Stimulated activated CD4-positive, alpha-beta T cell treated with anti-CD3 and anti-CD28 coated beads, Interleukin-4, amount 100 ng/mL, for 4 hours (primary cell): ENCODE measurements at regions not wholly inside any gene's neighbourhood (a gene's known extent, or its start where the extent isn't known, plus 50 kb on each side); places are given as distances from the start of the nearest gene placed in this dataset.

ENCODE experiments used
- DNase-seq, 2 experiments: peaks; one replicate each; pipeline ENCODE4 v3.0.0-alpha.2; 2020

DNA sequence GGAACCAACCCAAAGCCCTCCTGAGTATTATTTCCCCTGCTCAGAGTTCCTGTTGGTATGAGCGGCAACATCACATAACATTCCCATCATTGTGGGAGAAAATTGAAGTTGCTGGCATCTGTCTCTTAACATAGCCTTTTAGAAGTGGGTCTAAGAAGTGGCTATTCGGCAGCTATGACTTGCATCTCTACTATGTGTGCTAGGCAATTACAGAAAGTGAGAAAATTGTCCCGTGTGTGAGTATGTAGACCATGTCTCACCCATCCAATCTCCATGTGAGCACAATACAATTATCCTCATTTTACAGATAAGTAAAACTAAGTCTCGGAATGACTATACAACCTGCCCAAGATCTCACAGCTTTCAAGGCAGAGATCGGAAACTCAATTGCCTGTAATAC, 239.4 kb upstream of the ZNF462 start:
- DNase-seq, result no peak

DNA sequence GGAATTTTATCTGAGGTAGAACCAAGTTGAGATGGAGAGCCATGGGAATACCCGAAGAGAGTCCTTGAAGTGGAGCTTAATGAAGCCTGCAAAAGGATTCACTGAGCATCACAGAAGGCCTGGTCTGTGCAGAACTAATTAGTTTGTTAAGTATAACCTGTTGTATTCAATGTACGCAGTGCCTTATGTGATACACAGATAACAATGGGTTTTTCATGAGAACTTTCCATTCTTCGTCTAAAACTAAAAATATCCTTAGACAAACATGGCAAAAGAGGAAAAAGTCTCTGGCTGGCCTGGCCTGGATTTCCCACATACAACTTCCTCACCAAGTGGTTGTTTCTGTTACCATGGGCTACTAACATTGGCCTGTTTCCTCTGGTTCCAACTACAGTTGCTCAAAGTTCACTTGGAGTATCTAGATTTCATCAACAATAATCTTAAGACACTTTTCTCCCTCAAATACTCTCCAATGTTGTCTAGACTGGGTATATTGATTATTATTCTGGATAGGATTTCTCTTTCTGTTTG, 237.6 kb upstream of the ZNF462 start:
- DNase-seq, result no peak

DNA sequence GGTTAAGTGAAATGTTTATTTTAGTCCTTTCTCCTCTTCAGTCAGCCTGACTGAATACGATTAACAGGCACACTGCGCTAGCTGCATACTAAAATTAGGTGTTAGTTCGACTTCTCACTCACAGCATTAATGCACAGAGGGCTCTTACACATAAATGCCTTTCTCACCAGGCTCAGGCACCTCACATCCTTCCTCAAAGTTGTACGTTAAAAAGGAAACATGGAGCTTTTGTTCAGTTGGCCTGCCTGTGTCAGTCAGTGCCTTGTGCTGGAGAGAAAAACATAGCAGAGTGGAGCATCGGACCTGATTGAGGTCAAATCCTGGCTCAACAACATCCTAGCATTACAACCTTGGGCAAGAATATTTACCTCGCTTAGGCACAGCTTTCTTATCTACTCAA, 236.0 kb upstream of the ZNF462 start:
- DNase-seq, result no peak

DNA sequence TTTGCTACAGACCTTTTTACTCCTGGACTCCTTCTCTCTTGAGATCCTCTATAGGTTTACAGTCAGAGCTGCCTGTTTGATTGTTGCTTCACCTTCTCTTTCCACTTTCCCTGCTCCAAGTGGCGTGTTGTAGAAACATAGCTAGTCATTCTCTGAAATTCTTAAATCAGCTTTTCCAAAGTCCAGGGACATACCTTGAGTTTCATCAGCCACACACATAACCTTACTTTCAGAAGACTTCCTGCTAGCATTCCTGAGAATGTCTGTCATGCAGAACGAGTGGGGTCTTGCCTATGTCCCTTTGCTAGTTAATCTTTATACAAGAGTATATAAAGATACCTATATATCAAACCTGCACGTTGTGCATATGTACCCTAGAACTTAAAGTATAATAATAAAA, 230.3 kb upstream of the ZNF462 start:
- no peak for DNase-seq

DNA sequence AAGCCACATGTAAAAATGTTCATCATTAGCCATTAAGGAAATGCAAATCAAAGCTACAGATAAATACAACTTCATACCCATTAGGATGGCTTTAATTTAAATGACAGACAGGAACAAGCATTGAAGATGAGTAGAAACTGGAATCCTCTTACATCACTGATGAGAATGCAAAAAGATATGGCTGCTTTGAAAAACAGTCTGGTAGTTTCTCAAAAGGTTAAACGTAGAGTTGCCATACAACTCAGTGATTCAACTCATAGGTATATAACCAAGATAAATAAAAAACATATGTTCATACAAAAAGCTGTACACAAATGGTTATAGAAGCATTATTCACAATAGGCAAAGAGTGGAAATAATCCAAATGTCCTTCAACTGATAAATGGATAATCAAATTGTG, 228.8 kb upstream of the ZNF462 start:
- no peak for DNase-seq

DNA sequence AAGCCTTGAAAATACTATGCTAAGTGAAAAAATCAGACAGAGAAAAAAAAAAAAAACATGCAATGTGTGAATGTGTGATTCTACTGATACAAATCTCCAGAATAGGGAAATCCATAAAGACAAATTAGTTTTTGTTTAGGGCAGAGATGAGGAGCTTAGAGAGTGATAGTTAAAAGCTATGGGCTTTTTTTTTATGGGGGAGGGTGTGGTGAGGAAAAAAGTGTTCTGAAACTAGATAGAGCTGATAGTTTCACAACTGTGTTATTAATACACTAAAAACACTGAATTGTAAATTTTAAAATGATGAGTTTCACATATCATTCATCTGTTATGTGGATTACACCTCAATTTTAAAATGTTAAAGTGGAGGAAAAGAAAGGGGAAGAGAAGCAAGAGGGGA, 228.3 kb upstream of the ZNF462 start:
- DNase-seq, result no peak

DNA sequence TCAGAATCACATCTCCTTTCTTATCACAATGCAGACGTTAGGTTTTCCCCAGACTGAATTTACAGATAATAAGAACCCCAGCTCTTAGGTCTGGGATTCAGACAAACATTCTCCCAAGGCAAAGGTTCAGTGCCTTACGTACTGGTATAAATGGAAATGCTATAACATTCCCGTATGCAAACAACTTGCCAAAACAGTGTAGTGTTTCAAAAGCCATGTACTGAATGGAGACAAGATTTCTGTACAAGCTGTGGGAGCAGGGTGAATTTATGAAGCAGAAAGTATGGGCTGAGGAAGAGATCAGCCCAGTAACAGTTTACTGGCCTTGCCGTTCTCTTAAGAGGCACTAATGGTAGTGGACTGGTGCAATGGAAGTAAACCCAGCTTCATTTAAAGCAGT, 225.5 kb upstream of the ZNF462 start:
- DNase-seq, result no peak

DNA sequence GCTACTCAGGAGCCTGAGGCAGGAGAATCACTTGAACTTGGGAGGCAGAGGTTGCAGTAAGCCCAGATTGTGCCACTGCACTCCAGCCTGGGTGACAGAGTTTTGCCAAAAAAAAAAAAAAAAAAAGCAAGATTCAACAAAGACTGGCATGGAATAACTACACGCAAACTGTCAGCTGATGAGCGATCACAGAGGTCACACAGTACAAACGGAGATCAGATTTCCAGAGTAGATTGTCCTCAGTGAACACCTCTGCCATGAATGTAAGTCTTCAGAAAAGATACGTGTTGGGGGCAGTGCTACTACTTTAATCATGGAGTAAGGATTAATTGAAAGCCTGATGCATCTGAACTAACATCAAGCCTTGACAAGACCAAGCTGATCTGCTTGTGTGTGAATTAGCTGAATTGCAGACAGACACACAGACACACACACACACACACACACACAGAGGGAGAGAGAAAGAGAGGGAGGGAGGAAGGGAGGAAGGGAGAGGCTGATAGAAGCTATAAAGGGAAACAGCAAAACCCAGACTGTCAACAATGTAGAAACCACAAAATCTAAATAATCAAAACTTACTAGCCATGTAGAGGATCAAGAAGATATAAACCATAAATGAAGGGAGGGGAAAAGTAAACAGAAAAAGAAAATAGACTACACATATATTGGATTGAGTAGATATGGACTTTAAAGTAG, 222.9 kb upstream of the ZNF462 start:
- DNase-seq, result no peak

DNA sequence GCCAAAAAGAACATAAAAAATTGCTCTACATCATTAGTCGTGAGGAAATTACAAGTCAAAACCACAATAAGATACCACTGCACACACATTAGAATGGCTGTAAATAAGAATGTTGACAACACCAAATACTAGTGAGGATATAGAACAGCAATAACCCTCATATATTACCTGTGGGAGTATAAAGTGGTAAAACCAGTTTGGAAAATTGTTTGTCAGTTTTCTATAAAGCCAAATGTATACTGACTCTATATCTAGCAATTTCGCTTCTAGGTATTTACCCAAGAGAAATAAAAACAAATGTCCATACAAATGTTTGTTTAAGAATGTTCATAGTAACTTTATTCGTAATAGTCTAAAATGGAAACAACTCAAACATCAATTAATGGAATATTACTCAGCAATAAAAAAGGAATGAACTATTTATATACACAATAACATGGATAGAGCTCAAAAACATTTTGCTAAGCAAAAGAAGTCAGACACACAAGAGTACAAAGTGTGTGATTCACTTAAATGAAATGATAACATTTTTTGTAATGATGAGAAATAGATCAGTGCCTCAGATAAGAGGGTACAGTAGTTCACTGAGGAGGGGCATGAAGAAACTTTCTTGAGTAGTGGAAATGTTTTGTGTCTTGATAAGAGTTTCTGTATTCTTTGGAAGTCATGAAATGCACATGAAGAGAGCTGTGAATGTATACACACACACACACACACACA, 219.6 kb upstream of the ZNF462 start:
- no peak for DNase-seq

DNA sequence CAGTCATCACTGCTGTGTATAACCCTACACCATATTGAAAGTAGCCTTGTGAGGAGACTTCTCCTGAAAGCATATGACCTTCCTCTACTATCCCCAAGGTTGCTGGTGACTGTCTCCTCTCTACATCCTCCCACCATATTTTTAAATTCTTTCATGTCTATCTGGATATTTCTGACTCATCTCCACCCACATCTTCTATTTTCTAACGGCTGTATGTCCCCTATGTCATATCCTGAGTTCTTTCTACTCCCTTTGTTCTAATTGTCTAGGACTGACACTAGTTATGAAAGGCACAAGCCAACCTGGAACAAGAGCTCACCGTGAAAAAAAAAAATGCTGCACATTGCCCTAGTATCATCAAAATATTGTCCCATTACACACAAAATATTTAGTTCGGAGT, 218.3 kb upstream of the ZNF462 start:
- DNase-seq, result no peak

DNA sequence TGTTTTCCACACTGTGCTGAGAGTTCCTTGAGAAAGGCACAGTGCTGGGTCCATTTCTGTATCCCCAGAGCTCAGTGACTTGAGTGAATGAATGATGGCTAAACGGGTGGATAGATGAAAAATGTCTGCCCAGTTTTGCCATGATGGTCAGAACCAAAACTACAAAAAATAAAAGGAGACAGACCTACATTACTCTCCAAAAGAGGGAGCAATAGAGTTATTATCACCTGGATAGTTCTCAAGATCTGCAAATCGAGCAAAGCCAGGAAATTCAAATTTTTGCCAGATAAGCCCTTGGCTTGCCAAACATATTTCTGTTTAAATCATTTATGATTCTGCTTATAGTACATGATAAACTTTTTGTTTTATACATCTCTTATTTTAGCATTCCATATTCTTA, 214.2 kb upstream of the ZNF462 start:
- DNase-seq, result no peak

DNA sequence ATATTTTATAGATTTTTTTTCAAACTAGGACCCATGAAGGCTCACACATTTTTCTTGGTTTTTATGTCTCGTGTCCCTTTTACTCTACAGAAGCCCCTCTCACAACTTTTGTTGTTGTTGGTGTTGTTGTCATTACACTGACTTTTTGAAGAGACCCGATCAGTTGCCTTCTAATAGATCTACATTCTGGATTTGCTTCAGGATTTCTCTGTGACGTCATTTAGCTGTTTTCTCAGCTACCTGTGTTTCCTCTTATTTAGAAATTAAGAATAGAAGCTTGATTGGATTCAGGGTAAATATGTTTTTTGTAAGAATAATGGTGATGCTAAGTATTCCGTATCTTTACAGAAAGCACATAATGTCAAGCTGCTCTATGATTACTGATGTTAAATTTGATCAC, 213.3 kb upstream of the ZNF462 start:
- DNase-seq, result no peak

DNA sequence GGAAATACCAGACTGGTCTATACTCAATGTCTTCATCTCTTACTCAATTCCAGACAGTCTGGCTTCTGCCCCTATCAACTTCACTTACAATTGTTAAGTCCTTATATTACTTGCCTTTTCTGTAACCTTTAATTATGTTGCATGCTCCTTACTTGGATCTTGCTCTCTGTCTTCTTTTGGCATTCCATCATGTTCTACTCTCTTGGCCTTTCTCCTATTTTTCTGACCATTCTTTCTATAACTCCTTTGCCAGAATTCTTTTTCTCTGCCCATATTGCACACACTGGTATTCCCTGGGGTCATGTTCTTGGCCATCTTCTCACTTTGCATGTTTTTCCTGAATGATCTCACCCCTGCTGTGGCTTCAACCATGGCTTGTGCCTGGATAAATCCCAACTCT, 209.8 kb upstream of the ZNF462 start:
- DNase-seq, result no peak

DNA sequence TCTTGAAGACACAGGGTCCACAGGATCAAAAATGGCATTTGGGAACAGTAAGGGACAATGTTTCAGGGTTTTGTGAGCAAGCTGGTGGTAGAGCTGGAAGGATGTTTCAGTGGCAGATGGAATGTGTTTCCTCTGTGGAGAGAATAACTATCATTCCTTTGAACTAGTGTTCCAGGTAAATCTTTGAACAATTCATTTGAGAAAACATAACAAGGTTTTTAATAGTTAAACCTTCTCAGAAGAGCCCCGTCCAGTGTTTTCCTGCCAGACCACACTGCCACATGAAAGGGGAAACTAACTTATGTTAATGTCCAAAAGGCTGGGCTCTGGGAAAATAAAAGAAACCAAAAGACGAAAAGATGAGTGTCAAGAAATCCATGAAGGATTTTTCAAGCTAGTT, 207.0 kb upstream of the ZNF462 start:
- no peak for DNase-seq

DNA sequence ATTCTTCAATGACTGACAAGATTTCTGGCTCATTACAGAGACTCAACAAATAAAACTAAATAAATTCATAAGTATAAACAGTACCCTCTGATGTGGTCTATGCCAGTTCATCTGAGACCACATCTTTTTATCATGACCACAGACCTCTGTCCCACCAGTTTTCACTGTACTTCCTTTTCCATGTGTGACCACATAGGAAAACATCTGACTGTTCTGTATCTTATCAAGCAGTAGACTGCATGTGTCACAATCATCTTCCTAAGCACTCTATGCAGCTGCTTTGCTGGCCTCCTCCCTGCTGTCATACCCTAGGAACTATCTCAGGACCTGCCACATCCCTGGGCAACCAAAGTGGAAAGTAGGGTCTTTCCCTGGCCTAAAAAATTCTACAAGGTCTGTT, 205.0 kb upstream of the ZNF462 start:
- DNase-seq, result no peak

DNA sequence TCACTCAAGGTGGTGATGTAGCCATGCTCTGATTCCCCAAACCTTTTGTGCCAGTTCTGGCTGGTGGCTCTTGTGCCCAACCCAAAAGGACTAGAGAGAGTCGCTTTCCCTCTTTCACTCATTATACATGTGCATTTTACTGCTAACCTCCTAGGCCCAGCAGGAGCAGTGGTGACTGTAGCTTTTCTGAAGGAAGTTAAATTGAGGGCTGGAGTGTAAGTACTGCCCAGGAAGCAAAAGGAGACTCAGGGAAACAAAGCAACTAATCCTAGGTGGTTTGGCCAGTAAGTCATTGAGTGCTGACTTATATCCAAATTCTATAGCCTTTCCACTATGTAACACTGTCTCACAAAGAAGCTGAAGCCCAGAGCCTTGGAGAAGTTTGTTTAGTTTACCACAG, 194.4 kb upstream of the ZNF462 start:
- no peak for DNase-seq

DNA sequence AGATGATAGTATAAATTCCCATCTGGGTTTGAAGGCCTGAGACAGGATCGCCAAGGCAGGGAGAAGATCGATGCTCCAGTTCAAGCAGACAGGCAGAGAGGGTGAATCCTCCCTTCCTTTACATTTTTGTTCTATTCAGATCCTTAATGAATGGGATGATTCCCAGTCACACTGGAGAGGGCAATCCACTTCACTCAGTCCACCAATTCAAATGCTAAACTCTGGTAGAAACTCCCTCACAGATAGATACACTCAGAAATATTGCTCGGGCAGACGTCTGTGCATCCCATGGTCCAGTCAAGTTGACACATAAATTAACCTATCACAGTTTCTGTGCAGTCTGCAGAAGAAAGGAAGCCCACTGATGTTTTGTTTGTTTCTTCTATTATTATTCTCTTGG, 193.1 kb upstream of the ZNF462 start:
- DNase-seq, result no peak

DNA sequence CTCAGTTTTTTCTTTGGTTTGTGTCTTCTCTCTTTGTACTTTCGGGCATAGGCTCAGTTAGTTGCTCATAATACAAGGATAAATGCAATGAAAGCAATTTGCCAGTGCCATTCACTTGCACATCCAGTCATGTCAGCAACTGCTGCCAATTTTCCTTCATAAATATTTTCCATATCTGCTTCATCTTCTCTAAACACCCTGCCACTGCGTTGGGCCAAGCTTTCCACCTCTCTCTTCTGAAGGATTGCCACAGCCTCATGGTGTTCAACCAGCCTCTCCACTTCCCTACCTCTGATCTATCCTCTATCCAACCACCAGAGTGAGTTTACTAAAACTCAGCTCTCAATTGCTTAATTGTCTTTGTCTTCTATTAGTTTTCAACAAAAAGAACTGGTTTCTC, 192.5 kb upstream of the ZNF462 start:
- DNase-seq, result no peak

DNA sequence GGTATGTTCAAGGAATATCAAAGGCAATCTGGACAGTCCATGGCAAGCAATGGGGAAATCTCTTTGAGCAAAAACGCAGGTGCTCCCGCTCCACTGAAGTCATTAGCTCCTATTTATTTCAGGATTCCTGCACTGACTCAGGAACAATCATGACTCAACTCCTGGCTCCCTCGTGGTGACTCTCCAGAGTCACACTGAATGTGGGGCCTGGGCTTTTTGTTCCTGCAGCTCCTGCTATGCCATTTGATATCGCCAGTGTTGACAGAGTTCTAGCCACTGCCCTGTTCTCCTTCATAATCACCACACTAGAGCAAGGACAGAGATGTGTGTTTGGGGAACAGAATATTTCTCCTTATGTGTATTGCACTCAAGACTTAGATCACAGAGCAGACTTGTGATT, 187.2 kb upstream of the ZNF462 start:
- DNase-seq, result no peak

DNA sequence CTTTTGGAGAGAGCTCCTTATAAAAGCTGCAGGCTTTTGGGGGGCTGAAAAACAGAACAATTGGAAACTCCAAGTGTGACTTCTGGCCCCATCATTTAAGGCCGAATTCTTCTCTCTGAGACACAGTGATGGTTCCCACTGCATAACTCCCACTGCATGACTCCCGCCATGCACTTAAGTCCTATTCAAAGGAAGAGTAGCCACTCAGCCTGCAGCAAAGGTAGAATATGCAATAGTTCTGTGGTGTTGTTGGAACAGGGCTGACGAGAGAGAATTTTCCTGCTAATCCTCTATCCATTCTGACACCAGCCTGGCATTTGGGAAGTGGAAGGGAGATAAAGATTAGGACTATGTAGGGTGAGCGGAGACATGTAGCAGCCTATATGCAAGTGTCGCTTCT, 185.6 kb upstream of the ZNF462 start:
- no peak for DNase-seq

DNA sequence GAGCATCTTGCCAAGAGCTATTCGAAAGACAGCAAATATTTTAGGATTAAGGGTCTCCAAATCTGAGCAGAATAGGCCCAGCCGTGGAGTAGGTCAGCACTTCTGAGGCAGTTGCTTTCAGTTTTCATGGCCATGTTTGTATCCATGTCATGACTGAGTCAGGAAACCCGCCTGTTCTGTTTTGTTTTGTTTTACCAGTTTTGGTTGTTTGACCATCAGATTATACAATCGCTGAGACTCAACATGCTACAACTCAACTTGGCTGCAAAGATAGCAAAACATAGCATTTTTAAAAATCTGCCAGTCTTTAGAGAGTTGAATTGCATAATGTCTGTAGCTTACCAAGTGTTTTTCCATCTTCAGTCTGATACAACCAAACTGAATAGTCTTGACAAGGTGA, 185.1 kb upstream of the ZNF462 start:
- DNase-seq, result no peak

DNA sequence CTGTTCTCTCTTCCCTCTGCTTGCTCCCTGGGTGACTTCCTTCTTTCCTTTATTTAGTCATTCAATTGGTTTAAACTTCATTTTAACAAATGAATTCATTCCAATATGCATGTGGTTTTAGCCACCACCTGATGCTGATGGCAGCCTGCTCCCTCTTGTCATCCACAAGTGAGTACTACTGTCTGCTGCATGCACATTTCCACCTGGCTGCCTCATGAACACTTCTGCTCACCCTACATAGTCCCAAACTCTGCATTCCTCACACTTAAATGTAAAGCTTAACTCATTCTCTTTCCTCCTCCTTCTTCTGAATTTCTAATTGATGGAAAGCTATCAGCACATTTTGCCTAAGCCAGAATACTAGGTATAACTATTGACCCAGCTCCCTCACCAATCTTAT, 184.7 kb upstream of the ZNF462 start:
- DNase-seq, result no peak

DNA sequence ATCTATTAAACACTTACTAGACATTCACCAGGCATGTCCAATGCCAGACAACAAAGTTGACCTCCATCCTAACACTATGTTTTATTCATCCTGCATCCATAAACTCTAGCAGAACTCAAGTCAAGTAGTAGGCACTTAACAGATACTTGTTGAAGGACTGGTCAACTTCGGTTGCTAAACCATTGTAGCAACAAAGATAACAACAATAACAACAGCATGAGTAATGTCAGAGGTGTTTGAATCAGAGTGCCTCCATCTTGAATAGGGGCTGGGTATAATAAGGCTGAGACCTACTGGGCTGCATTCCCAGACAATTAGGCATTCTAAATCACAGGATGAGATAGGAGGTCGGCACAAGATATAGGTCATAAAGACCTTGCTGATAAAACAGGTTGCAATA, 180.5 kb upstream of the ZNF462 start:
- DNase-seq, result no peak

DNA sequence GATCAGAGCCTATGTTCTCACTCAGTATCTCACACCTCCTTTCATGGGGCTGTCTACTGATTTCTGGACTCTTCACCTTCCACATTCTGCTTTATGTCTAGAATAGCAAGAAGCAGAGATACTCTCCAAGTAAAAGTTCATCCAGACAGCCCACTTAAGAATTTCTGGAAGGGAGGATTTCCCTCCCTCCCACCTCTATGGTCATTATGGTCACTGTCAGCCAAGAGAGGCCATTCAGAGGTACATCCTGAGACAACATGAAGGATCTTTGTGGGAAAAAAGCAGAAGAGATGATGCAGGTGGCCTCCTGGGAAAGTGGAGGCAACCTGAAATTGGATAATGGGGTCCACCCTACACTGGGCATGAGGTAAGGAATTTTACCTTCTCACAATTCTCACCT, 179.5 kb upstream of the ZNF462 start:
- DNase-seq, result no peak
